Activated CD4-positive, alpha-beta memory T cell treated with anti-CD3 and anti-CD28 coated beads for 36 hours (primary cell): ENCODE measurements at regions not wholly inside any gene's neighbourhood (a gene's known extent, or its start where the extent isn't known, plus 50 kb on each side); places are given as distances from the start of the nearest gene placed in this dataset.
"Not testable (repeated sequence)": the region's sequence is repeated elsewhere in the genome, so short reads cannot be mapped to it uniquely, and the experiment has no call there.

Experiments used
- CTCF ChIA-PET: fragments of 350-600 bp; sonication (Branson Sonifier 250); formaldehyde crosslinking; loops from one replicate; lab custom pipeline; 2021; ENCODE audit warnings: antibody characterized with exemption, inconsistent platforms; lab: Charles Lee
- POLR2A ChIA-PET: fragments of 350-600 bp; sonication (Branson Sonifier 250); formaldehyde crosslinking; loops from one replicate; lab custom pipeline; 2021; ENCODE audit warnings: antibody characterized with exemption; lab: Charles Lee
- DNase-seq: peaks from one replicate; pipeline ENCODE4 v3.0.0-alpha.2; 2020
- H3K27ac Mint-ChIP-seq: one replicate; pipeline ENCODE4 v1.8.0; 2021; ENCODE audit warnings: mixed read lengths
- H3K27me3 Mint-ChIP-seq: one replicate; pipeline ENCODE4 v1.8.0; 2021; ENCODE audit warnings: mixed read lengths
- H3K36me3 Mint-ChIP-seq: one replicate; pipeline ENCODE4 v1.8.0; 2021; ENCODE audit warnings: mixed read lengths
- H3K4me1 Mint-ChIP-seq: one replicate; pipeline ENCODE4 v1.8.0; 2021; ENCODE audit warnings: low read depth, mixed read lengths
- H3K4me3 Mint-ChIP-seq: one replicate; pipeline ENCODE4 v1.8.0; 2021; ENCODE audit warnings: mild to moderate bottlenecking, mixed read lengths
- H3K9me3 Mint-ChIP-seq: one replicate; pipeline ENCODE4 v1.8.0; 2021; ENCODE audit warnings: mixed read lengths
- intact Hi-C: fragments of 100-400 bp; cut with micrococcal nuclease; formaldehyde crosslinking; loops from one replicate; pipeline ENCODE4 v1.15.1; 2023

GRCh38 chr17:83026921-83027320 is 52.5 kb upstream of the METRNL start:
- H3K36me3 Mint-ChIP-seq: peaks cover 11% of the 10 kb centered on the region
- H3K27ac Mint-ChIP-seq, CTCF ChIA-PET, POLR2A ChIA-PET, intact Hi-C loops, H3K4me3 Mint-ChIP-seq, H3K9me3 Mint-ChIP-seq, H3K27me3 Mint-ChIP-seq, DNase-seq: not testable (repeated sequence)
- peaks cover 13% of the 10 kb centered on the region for H3K4me1 Mint-ChIP-seq

- Mint-ChIP-seq H3K4me3 (no peak overlapping the region), H3K4me1 (peaks cover 13% of the 10 kb centered on the region), H3K27me3 (no peaks in the 10 kb centered on the region), H3K9me3 (no peaks in the 10 kb centered on the region), H3K36me3 (peaks cover 19% of the 10 kb centered on the region), H3K27ac (no peak overlapping the region)
- ChIA-PET CTCF (no interaction called here), POLR2A (no interaction called here)
- no peak for DNase-seq
- intact Hi-C loops: no loop called here
These were observed 50.6 kb upstream of the METRNL start for GRCh38 chr17:83028851-83029250.

GRCh38 chr17:83029571-83029970 is 49.8 kb upstream of the METRNL start:
- H3K36me3 Mint-ChIP-seq: peaks cover 17% of the 10 kb centered on the region
- ChIA-PET POLR2A (no interaction called here), CTCF (no interaction called here)
- H3K9me3 Mint-ChIP-seq: no peaks in the 10 kb centered on the region
- no peak for DNase-seq
- no peaks in the 10 kb centered on the region for H3K27me3 Mint-ChIP-seq
- intact Hi-C loops: no loop called here
- no peak overlapping the region for H3K27ac Mint-ChIP-seq
- H3K4me1 Mint-ChIP-seq: peaks cover 9% of the 10 kb centered on the region
- no peak overlapping the region for H3K4me3 Mint-ChIP-seq
